NB4 (cell line): ENCODE measurements at regions not wholly inside any gene's neighbourhood (a gene's known extent, or its start where the extent isn't known, plus 50 kb on each side); places are given as distances from the start of the nearest gene placed in this dataset.

Experiments
- MAX ChIP-seq: IDR thresholded peaks from 2 replicates; pipeline ENCODE4 v1.6.1; 2011; ENCODE audit warnings: low read depth, low read length
- POLR2A ChIP-seq: IDR thresholded peaks from 2 replicates; pipeline ENCODE4 v1.6.1; 2011; ENCODE audit warnings: mild to moderate bottlenecking; ENCODE audit not compliant: insufficient read length; ENCODE audit errors: extremely low read depth

GRCh38 chr14:66045572-66046021 lies 440.6 kb upstream of the CCDC196 start:
- TF ChIP-seq POLR2A (no peak), MAX (no peak)
